GM19455 (cell line): ENCODE measurements at regions not wholly inside any gene's neighbourhood (a gene's known extent, or its start where the extent isn't known, plus 50 kb on each side); places are given as distances from the start of the nearest gene placed in this dataset.
"Not testable (repeated sequence)": the region's sequence is repeated elsewhere in the genome, so short reads cannot be mapped to it uniquely, and the experiment has no call there.

Experiments used
- ATAC-seq: cut with Tn5 transposase; IDR thresholded peaks from one replicate; pipeline ENCODE4 v1.9.1; 2021; ENCODE audit not compliant: unreplicated experiment

DNA sequence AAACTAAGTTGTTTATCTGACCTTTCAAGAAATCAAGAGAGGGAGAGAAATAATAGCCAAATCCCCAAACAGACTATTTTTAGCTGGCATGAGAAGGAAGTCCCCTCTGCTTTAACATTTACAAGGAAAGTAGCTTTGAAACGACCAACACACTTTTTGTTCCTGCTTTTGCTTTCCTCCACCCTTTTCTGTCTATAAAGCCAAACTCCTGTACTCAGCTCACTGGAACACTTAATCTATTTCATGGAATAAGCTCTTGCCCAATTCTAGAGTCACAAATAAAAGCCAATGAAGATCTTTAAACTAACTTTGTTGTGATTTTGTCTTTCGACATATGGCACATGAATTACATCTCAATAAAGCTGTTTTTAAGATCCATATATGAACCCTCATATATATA lies 86.8 kb upstream of the CCDC71L start:
- ATAC-seq: no peak

DNA sequence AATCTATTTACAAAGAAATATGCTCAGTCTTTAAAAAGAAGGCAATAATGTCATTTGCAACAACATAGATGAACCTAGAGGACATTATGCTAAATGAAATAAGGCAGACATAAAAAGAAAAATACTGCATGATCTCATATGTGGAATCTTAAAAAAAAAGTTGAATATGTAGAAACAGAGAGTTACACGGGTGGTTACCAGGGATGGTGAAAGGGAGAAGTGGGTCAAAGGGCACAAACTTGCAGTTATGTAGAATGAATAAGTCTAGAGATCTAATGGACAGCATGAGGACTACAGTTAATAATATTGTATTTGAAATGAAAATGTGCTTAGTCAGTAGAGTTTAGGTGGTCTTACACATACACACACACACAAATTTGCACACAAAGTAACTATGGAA lies 88.2 kb upstream of the CCDC71L start:
- ATAC-seq: no peak

DNA sequence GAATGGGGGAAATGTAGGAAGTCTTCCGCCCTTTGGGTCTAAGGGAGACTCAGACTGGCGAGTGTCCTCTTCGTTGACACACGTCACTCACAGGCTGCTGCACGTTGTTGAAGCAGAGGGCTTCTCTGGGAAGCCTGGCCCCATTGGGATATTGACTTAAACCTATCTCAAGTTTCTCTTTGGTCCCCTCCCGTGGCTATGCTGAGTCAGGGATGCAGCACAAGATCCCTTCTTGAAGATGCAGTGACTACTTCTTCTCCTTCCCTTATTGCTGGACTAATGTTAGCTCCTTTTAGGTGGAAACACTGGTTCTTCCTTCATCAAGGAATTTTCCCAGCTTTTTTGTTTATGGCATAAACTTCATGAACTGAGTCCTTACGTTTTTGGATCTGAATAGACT lies 89.8 kb upstream of the CCDC71L start:
- ATAC-seq: no peak

DNA sequence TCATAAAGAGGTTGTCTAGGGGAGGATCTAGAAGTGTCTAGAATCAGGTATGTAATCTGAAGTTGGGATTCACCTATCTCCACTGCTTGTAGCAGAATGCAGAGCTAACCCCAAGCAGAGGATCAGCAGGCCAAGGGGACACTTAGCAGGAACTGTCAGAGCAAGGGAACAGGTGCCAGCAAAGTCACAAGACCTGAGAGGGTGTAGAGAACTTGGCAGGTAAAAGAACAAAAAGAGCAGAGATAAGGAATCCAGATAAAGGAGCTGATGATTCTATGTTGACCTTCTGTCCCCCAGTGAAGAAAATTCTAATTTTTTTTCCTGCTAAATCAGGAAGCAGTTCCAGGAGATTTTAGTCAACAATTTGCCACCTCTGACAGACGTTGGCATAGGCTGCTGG lies 91.4 kb upstream of the CCDC71L start:
- no peak for ATAC-seq

DNA sequence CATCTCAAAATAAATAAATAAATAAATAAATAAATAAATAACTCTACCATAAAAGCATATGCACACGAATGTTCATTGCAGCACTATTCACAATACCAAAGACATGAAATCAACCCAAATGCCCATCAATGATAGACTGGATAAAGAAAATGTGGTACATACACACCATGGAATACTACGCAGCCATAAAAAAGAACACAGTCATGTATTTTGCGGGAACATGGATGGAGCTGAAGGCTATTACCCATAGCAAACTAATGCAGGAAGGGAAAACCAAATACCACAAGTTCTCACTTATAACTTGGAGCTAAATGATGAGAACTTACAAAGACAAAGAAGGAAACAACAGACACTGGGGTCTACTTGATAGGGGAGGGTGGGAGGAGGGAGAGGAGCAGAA lies 94.1 kb upstream of the CCDC71L start:
- ATAC-seq: not testable (repeated sequence)

DNA sequence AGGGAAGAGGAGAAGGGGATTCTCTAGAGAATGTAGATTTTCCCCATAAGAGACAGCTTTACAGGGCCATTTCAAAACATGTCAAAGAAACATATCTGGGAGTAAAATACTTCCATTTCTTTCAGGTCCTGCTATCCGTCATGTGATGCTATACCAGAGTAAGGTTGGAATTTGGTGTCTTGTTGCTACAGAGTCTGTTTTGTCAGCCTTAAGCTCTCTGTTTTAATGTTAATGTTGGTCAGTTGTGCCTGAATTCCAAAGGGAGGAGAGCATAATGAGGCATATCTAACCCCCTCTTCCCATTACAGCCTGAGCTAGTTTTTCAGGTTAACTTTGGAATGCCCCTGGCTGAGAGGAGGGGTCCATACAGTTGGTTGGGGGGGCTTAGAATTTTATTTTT lies 94.7 kb upstream of the CCDC71L start:
- ATAC-seq: no peak

DNA sequence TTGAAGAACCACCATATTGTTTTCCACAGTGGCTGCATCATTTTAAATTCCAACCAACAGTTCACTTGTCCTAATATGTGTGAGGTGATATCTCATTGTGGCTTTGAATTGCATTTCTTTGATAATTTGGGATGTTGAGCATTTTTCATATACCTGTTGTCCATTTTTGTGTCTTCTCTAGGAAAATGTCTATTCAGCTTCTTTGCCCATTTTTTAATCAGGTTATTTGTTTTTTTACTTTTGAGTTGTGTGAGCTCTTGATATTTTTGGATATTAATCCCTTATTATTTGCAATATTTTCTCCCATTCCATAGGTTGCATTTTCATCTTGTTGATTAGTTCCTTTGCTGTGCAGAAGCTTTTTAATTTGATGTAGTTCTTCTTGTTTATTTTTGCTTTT lies 95.1 kb upstream of the CCDC71L start:
- no peak for ATAC-seq

DNA sequence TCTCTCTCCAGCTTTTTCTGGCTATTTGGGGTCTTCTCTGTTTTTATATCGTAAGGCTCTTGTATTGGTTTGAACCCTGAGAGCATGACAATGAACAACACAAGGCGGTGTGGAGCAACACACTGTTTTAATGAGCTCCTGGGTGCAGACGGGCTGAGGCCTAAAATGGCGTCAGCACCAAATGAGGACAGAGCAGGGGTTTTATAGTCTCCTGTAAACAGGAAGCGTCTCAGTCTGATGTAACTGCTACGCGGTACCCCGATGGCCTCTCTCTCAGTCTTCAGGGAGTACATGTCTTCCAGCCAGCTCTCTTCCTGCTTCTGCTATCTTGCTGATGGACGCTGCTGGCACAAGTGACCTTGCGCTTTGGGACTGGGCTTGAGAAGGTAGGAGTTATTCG lies 95.9 kb upstream of the CCDC71L start:
- ATAC-seq: no peak

DNA sequence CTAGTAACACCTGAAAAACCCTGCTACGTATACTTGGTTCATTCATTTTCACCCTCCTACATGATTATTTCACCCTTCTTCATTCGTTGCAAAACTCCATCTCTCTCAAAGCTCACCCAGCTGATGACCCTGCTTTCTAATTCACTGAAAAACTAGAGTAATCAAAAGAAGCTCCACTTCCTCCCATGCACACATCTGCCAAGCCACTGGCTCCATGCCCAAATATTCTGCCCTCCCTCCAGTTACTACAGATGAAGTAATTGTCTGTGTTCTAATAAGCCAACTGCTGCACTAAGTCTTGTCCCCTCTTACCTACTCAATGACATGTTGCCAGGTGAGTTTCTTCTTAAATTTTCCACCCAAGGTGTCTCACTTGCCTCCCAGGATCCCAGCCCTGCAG lies 96.9 kb upstream of the CCDC71L start:
- ATAC-seq: no peak

DNA sequence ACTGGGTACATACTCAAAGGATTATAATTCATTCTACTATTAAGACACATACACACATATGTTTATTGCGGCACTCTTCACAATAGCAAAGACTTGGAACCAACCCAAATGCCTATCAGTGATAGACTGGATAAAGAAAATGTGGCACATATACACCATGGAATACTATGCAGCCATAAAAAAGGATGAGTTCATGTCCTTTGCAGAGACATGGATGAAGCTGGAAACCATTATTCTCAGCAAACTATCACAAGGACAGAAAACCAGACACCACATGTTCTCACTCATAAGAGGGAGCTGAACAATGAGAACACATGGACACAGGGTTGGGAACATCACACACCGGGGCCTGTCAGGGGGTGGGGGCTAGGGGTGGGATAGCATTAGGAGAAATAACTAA lies 101.9 kb upstream of the CCDC71L start:
- not testable (repeated sequence) for ATAC-seq

DNA sequence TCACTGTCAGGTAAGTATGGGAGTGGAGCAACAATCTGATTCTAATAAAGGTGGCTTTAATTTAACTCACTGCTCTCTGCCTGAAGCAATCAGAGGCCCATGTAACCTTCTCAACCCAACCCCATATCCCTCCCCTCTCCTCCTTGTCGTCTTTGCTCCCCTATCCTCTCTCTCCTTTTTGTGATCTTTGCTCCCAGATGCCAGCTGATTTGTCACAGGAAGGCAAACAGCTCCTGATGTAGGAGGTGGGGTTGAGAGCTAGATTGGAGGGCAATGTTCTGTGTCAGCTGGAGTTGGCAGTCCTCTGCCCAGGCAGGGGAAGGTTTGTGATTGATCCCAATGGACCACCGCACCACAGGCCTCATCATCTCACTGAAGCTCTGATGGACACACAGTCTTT lies 101.4 kb upstream of the PIK3CG start:
- ATAC-seq: no peak

DNA sequence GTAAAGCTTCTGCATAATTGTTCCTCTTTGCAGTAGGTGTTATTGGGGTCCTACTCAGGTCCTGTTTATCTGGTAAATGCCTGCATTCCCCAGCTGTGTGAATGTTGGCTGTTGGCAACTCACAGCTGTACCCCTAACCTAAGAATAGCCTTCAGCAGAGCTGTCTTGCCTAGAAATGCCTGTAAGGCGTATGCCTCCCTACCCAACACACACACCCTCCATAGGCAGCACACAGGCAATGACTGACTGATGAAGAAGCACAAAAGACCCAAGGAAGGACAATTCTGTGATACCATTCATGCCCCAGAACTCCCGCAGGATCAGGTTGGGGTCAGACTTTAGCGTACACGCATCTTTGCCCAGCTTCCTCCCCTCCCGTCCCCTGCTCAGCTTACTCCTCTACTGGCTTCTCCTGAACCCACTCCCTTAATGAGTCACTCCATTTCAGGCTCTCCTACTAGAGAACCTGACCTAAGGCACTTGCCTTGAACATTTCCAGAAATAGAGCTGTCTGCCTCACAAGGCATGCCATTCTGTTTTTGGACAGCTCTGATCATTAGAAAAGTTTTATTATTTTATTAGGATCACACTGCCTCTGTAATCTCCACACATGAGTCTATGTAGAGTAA lies 99.2 kb upstream of the PIK3CG start:
- ATAC-seq: no peak

DNA sequence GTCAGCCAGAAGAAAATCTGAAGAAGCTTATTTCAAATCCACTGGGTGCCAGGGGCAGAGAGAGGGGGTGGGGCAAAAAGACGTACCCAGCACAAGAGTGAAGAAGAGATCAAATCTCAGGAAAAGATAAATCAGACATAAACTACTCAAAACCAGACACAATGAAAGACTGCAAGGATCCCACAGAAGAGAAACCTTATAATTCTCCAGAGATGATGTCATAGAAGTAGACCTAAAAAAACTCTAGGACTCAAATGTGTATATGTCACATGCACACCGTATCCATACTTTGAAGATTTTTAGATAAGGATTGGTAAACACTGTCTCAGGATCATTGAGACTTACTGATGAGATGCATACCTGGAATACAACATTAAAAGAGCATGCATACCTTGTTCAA lies 98.5 kb upstream of the PIK3CG start:
- ATAC-seq: no peak

DNA sequence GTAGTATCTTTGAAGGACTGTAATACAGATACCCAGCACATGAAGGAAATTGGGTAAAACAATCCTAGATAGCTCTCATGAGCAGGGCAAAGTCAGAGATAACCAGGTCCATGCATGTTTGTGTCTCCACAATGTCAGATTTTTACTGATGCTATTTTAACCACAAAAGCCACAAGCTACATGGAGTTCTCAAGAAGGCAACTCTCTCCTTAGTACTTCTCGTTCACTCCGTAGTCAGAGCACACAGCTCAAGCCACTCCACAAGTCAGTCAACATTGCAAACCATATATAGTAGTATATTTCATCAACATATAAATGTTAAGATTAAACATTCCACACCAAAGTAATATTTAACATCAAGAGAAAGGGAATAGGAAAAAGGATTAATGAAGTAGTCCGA lies 98.0 kb upstream of the PIK3CG start:
- ATAC-seq: no peak

DNA sequence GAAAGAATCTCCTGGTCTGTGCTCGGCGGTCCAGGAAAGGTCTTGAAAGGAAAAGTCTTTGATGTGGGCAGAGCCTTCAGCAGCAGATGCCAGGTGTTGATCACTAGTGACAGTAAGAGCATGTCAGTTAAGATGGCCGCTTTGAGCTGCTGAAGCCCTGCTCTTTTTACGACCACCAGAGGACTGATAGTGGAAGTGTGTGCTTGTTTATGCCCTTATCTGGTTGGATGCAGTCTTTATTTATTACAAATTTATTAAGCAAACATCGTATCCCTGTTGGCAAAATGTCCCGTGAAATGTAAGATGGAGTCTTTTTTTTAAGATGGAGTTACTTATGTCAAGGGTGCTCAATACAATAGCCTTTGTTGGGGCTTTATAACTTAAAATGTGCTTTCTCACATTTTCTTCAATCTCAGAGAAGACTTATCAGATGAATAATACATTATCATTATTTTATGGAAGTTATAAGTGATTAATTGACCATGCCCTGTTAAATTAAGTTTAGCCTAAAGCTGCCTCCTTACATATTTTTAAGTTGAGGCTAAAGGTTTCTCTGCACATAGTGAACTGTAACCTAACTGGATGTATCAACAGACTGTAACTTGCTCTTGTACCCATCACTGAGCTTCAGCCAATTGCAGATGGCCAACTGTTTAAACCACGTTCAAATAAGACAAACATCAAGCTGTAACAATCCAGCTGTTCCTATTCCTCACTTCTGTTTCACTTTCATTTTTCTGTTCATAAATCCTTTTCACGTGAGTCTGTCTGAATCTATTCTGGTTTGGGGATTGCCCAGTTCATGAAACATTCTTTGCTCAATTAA lies 97.4 kb upstream of the PIK3CG start:
- ATAC-seq: peak; percentile 75

DNA sequence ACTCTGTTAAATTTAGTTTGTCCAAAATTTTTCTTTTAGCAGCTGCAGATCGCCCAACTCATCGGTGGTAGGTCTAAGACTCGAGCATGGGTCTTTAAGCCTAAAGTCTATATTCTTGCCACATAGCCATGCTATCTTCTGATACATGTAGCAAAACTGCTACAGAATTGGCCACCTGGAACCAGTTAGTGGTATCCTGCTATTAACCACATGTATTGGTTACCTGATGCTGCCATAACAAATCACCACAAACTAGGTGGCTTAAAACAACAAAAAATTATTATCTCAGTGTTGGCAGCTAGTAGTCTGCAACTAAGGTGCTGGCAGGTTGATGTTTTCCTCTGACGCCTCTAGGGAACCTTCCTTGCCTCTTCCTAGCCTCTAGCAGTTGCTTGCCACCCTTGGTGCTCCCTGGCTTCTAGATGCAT lies 96.7 kb upstream of the PIK3CG start:
- ATAC-seq: peak; percentile 74

DNA sequence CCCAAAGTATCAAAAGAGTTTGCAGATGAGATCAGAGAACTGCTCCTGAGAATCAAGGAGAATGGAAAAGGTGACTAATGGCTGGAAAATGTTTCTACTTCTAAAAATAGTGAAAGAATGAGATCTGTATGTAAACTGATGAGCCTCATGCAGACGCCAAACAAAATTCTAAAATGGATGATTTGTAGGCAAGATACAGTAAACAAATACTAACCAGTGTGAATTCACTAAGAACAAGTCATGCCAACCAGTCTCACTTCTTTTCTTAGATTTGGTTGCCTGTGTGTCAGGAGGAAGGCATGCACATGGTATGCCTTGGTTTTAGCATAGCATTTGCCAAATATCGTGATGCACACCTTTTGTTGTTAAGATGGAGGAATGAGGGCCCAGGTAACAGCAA lies 94.9 kb upstream of the PIK3CG start:
- no peak for ATAC-seq

DNA sequence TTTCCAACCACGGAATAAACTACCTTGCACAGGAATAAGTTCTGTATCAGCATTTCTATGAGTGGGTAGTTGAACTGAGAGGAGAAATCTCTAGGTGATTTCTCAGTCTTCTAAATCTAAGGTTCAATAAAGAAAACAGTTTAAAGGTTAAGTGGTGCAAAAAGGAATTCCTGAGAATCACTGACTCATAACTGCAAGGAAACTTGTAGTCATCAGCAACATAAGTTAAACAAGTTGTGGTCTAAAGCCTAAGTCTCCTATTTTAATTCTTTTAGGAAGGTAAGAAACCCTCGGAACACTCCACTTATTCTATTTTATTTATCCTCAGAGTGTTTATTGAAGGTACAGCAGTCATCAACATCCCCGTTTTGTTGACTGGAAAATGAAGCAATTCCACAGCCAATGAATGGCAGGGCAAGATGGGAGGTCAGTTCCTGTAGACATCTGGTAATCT lies 92.4 kb upstream of the PIK3CG start:
- no peak for ATAC-seq

DNA sequence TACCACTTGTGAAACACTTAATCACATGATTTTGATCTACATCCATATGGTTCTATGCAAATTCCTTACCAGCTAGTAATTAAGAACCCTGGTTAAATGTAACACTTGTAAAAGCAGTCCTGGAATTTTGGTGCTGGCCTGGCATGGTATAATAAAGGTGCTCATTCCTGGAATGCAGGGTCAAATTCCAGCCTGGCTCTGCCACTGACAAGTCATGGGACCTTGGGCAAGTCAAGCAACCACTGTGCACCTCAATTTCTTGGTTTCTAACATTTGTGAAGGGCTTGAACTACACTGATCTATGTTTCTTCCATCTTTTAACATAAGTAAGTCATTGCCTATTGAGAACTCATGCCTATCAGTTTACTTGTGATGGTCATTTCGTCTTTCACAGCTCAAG lies 91.9 kb upstream of the PIK3CG start:
- no peak for ATAC-seq

DNA sequence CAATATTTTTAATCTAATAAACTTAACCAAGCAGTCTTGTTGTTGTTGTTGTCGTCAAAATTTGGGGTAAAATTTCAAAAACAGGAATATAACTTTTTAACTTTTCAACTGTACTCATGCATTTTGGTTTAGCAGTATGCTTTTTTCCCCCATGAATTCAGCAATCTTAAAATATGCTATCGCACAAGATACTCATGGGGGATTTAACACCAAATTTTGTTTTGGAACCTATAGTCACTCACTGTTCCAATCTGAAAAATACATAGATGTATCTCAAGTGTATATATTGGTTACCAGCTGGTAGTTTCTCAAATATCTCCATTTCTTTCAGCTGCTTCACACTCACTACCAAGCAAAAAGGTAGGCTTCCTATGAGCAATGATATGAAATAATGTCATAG lies 91.4 kb upstream of the PIK3CG start:
- no peak for ATAC-seq

DNA sequence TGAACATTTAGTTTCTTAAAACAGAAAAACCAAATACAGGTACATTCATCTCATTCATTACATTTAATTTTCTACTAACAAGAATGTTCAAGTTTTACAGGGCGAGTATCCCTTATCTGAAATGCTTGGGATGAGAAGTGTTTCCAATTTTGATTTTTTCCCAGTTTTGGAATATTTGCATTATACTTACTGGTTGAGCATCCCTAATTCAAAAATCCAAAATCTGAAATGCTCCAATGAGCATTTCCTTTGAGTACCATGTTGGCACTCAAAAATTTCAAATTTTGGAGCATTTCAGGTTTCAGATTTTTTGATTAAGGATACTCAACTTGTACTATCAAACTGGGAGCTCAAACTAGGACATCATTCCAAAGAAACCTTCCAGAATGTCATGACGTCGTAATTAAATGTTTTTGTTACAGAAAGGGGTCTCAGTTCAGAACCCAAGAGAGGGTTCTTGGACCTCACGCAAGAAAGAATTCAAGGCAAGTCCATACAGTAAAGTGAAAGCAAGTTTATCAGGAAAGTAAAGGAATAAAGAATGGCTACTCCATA lies 90.8 kb upstream of the PIK3CG start:
- ATAC-seq: no peak

DNA sequence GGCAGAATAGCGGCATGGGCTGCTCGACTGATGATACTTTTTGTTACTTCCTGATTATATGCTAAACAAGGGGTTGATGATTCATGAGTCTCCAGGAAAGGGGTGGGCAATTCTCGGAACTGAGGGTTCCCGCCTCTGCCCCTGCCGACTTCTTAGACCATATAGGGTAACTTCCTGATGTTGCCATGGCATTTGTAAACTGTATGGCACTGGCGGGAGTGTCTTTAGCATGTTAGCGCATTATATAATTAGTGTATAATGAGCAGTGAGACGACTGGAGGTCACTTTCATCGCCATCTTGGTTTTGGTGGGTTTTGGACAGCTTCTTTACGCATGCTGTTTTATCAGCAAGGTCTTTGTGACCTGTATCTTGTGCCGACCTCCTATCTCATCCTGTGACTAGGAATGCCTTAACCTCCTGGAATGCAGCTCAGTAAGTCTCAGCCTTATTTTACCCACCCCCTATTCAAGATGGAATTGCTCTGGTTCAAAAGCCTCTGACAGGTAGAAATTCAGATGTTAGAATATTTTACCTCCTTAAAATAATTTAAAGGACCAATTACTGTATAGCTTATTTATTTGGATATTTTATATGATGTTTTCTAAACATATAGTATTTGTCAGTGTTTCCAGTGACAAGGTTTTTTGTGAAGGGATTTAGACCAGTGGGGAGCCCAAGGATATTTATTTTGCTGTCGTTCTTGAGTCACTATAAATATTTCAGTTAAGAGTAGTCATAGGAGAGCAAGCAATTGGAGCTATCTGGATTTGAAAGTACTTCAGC lies 90.1 kb upstream of the PIK3CG start:
- ATAC-seq: no peak
